Thymus (tissue), 11 donors: ENCODE measurements at regions not wholly inside any gene's neighbourhood (a gene's known extent, or its start where the extent isn't known, plus 50 kb on each side); places are given as distances from the start of the nearest gene placed in this dataset.

Source experiments
- DNase-seq, 9 donors: peaks; one replicate each; pipeline ENCODE4 v3.0.0-alpha.2; 2013; ENCODE audit warnings: low spot score in 9 of 9, low read depth in 6 of 9, missing footprints in 1 of 9
- H3K27ac ChIP-seq, 2 donors: one replicate each; pipeline ENCODE4 v1.5.1; 2013; ENCODE audit warnings: control low read depth in 1 of 2, low read depth in 1 of 2, low read length in 1 of 2, mild to moderate bottlenecking in 1 of 2, moderate library complexity in 1 of 2
- H3K27me3 ChIP-seq, 2 donors: one replicate each; pipeline ENCODE4 v1.5.1; 2013; ENCODE audit warnings: low read length in 1 of 2; ENCODE audit not compliant: control insufficient read depth in 2 of 2, insufficient read depth in 1 of 2
- H3K36me3 ChIP-seq, 2 donors: one replicate each; pipeline ENCODE4 v1.5.1; 2013; ENCODE audit warnings: low read length in 1 of 2, mild to moderate bottlenecking in 1 of 2, moderate library complexity in 1 of 2; ENCODE audit not compliant: control insufficient read depth in 2 of 2, insufficient read depth in 2 of 2
- H3K4me1 ChIP-seq, 2 donors: one replicate each; pipeline ENCODE4 v1.5.1; 2013; ENCODE audit warnings: low read length in 2 of 2; ENCODE audit not compliant: control insufficient read depth in 2 of 2, insufficient read depth in 2 of 2
- H3K4me3 ChIP-seq, 2 donors: one replicate each; pipeline ENCODE4 v1.5.1; 2013; ENCODE audit warnings: low read length in 2 of 2, control low read depth in 1 of 2, mild to moderate bottlenecking in 1 of 2
- H3K9me3 ChIP-seq, 2 donors: one replicate each; pipeline ENCODE4 v1.5.1; 2013; ENCODE audit warnings: low read length in 1 of 2, mild to moderate bottlenecking in 1 of 2; ENCODE audit not compliant: control insufficient read depth in 2 of 2, insufficient read depth in 1 of 2
- WGBS: extraction: QIAGEN DNeasy Blood & Tissue Kit; methylation state at CpG from one replicate; pipeline ENCODE4 v1.1.7; 2013; 5-methylcytosine and 5-hydroxymethylcytosine counted together
- donor health status: healthy.

GRCh38 chr5:163614787-163615186, 109.4 kb downstream of the MAT2B start:
- Histone ChIP-seq H3K4me3 (no peak overlapping the region), H3K27ac (no peak overlapping the region), H3K4me1 (no peaks in the 10 kb centered on the region), H3K36me3 (no peaks in the 10 kb centered on the region), H3K27me3 (no peaks in the 10 kb centered on the region), H3K9me3 (peaks cover 0 to 3% of the 10 kb centered on the region in 2 donors)
- 82% methylated on average over 3 of the region's 3 CpGs for WGBS
- no peak for DNase-seq

DNA sequence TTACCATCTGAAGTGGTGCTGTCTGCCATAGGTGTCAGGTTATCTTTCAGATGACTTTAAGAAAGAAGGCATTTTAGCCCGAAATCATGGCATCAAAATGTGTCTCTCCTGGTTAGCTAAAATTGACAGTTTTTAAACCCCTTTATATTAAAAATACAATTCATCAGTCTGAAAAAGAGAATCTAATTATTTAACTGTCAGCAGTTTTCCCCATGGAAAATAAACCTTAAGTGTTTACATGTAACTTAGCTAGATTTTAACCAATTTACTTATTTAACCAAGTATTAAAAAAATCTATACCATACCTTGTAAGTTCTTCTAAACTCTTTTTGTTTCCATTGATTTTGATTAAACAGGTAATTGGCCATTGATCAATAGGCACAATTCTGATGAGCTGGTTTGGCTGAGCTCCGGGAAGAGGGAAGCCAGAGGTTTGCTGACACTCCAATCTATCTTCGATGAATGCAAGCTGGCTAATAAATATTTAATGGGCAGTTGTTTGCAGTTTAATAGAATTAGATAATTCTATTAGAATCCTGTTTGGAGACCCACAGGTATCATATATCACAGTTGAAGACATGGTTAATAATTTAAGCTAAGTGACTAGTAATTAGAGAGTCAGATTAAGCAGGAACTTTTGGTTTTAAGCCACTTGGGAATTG, 114.0 kb downstream of the MAT2B start:
- Histone ChIP-seq H3K4me1 (no peaks in the 10 kb centered on the region), H3K9me3 (no peaks in the 10 kb centered on the region), H3K27ac (no peak overlapping the region), H3K4me3 (no peak overlapping the region), H3K36me3 (no peaks in the 10 kb centered on the region), H3K27me3 (no peaks in the 10 kb centered on the region)
- WGBS, result 92% methylated on average over 3 of the region's 3 CpGs
- DNase-seq, result no peak

GRCh38 chr5:163619951-163620350, 114.5 kb downstream of the MAT2B start:
- no peaks in the 10 kb centered on the region for H3K27me3 ChIP-seq
- no peaks in the 10 kb centered on the region for H3K9me3 ChIP-seq
- no peaks in the 10 kb centered on the region for H3K36me3 ChIP-seq
- 92% methylated on average over 5 of the region's 5 CpGs for WGBS
- no peaks in the 10 kb centered on the region for H3K4me1 ChIP-seq
- DNase-seq, result no peak
- H3K27ac ChIP-seq, result no peak overlapping the region
- H3K4me3 ChIP-seq, result no peak overlapping the region

- no peaks in the 10 kb centered on the region for H3K27me3 ChIP-seq
- no peaks in the 10 kb centered on the region for H3K9me3 ChIP-seq
- DNase-seq, result no peak
- no peaks in the 10 kb centered on the region for H3K36me3 ChIP-seq
- H3K4me1 ChIP-seq, result no peaks in the 10 kb centered on the region
- WGBS, result 92% methylated on average over 2 of the region's 2 CpGs
- no peak overlapping the region for H3K4me3 ChIP-seq
- H3K27ac ChIP-seq, result no peak overlapping the region
These were observed 117.4 kb downstream of the MAT2B start for GRCh38 chr5:163622799-163623198.

DNA sequence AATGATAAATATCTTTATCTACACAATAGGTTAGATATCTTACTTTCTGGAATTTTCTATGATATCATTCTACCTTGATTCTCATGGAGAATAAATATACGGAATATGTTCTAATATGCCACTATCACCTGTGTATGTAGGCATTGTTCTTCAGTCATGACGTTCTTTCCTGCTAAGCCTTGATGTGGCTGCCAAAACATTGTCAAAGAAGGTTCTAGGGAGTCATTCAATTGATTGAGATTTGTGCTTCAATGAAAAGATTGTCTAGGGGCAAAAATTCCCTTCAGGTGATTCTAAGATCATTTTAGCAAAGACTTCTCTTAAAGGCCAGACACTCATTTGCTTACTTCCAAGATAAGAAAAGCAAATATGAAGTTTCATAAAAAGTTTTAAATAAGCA, 118.1 kb downstream of the MAT2B start:
- Histone ChIP-seq H3K27me3 (no peaks in the 10 kb centered on the region), H3K4me1 (no peaks in the 10 kb centered on the region), H3K9me3 (no peaks in the 10 kb centered on the region), H3K36me3 (no peaks in the 10 kb centered on the region), H3K4me3 (no peak overlapping the region), H3K27ac (no peak overlapping the region)
- DNase-seq, result no peak
- 94% methylated on average over 2 of the region's 2 CpGs for WGBS

DNA sequence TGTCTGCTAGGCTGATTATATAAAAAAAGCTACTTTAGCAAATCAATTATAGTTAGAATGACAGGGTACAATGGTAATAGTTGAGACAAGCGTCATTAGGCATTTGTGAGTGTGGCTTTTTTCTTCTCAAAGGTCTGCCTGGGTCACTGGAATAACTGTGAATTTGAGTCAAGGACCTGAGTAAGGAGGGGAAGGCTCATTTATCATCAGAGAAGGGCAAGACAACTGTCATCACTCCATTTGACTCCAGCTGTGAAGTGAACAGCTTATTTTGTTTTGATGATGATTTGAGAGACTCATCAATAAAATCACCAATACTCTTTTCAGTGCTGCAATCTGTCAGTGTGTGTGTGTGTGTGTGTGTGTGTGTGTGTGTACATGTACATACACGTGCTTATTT, 118.6 kb downstream of the MAT2B start:
- Histone ChIP-seq H3K9me3 (no peaks in the 10 kb centered on the region), H3K27ac (no peak overlapping the region), H3K4me3 (no peak overlapping the region), H3K27me3 (no peaks in the 10 kb centered on the region), H3K36me3 (no peaks in the 10 kb centered on the region), H3K4me1 (no peaks in the 10 kb centered on the region)
- WGBS, result 82% methylated on average over 2 of the region's 2 CpGs
- DNase-seq, result no peak

DNA sequence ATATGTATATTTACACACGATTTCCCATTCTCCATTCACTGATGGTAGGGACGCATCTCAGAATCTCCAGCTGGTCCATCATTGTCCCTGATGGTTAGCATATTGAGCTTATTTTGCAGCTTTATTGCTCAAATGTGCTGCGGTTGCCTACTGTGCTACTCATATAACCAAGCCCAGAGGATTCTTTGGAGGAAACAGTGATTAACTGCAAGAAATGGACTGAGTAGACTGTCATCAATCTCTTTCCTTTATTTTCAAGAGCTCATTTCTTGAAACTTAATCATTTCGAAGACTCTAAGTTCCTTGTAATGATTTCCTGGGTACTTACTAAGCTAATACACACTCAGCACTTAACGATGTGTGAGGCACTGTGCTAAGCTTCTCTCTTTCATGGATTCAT, 119.0 kb downstream of the MAT2B start:
- Histone ChIP-seq H3K4me1 (no peaks in the 10 kb centered on the region), H3K27me3 (no peaks in the 10 kb centered on the region), H3K27ac (no peak overlapping the region), H3K4me3 (no peak overlapping the region), H3K36me3 (no peaks in the 10 kb centered on the region), H3K9me3 (no peaks in the 10 kb centered on the region)
- DNase-seq, result no peak
- WGBS, result 91% methylated on average over 5 of the region's 5 CpGs

- H3K9me3 ChIP-seq, result peaks cover 0 to 4% of the 10 kb centered on the region in 2 donors
- DNase-seq, result no peak
- no peaks in the 10 kb centered on the region for H3K4me1 ChIP-seq
- 93% methylated on average over 5 of the region's 5 CpGs for WGBS
- H3K27me3 ChIP-seq, result no peaks in the 10 kb centered on the region
- H3K27ac ChIP-seq, result no peak overlapping the region
- H3K4me3 ChIP-seq, result no peak overlapping the region
- H3K36me3 ChIP-seq, result no peaks in the 10 kb centered on the region
These were observed 121.5 kb downstream of the MAT2B start for GRCh38 chr5:163626904-163627434.

GRCh38 chr5:163631856-163632255, 126.4 kb downstream of the MAT2B start:
- 90% methylated on average over 3 of the region's 3 CpGs for WGBS
- no peak overlapping the region for H3K27ac ChIP-seq
- H3K27me3 ChIP-seq, result no peaks in the 10 kb centered on the region
- no peaks in the 10 kb centered on the region for H3K4me1 ChIP-seq
- H3K9me3 ChIP-seq, result peaks cover 0 to 4% of the 10 kb centered on the region in 2 donors
- H3K36me3 ChIP-seq, result no peaks in the 10 kb centered on the region
- no peak for DNase-seq
- no peak overlapping the region for H3K4me3 ChIP-seq
